ENCODE measurements at regions not wholly inside any gene's neighbourhood (a gene's known extent, or its start where the extent isn't known, plus 50 kb on each side); places are given as distances from the start of the nearest gene placed in this dataset.

- H3K27me3 ChIP-seq: peaks cover 5% of the 10 kb centered on the region
- TF ChIP-seq EZH2phosphoT487 (IDR thresholded peaks at IDR 0.05) (no peak), CTCF (IDR thresholded peaks at IDR 0.05) (no peak), EZH2 (IDR thresholded peaks at IDR 0.05) (no peak)
- H2AFZ ChIP-seq (replicated peaks): no peak overlapping the region
- DNase-seq (ENCODE audit: low spot score): peak; percentile 77
- H3K4me3 ChIP-seq: peak overlapping the region; percentile 12
- H3K27ac Mint-ChIP-seq: peak overlapping the region; percentile 3
- peaks cover 57% of the 10 kb centered on the region for H3K4me1 ChIP-seq
- H4K20me1 ChIP-seq (ENCODE audit: low read depth): peaks cover 75% of the 10 kb centered on the region
- no peaks in the 10 kb centered on the region for H3K36me3 Mint-ChIP-seq
- H3F3A ChIP-seq (ENCODE audit: low read depth): peaks cover 43% of the 10 kb centered on the region
- no peaks in the 10 kb centered on the region for H3K9me3 ChIP-seq (ENCODE audit: low read depth)
- peak overlapping the region; percentile 24 for H3K4me3 Mint-ChIP-seq
- no peaks in the 10 kb centered on the region for H3K9me3 Mint-ChIP-seq
- peaks cover 91% of the 10 kb centered on the region for H3K79me2 ChIP-seq (ENCODE audit: low read depth)
- H3K27ac ChIP-seq: peak overlapping the region; percentile 45
- H3K4me1 Mint-ChIP-seq: peaks cover 58% of the 10 kb centered on the region
- peak overlapping the region; percentile 99 for H3K4me2 ChIP-seq
- H3K9ac ChIP-seq: no peak overlapping the region
- H3K36me3 ChIP-seq: no peaks in the 10 kb centered on the region
- peaks cover 8% of the 10 kb centered on the region for H3K27me3 Mint-ChIP-seq (ENCODE audit: insufficient read depth, low read depth)
Measured at GRCh38 chr18:46338205-46338604, 234.0 kb downstream of the HAUS1 start.

GRCh38 chr18:46338766-46339165, 234.6 kb downstream of the HAUS1 start:
- H3K27ac Mint-ChIP-seq: peak overlapping the region; percentile 57
- peaks cover 56% of the 10 kb centered on the region for H3K4me1 ChIP-seq

GRCh38 chr18:46340716-46341115, 236.5 kb downstream of the HAUS1 start:
- H3F3A ChIP-seq (ENCODE audit: low read depth): peaks cover 30% of the 10 kb centered on the region
- no peaks in the 10 kb centered on the region for H3K36me3 ChIP-seq
- H3K4me2 ChIP-seq: no peak overlapping the region
- no peak overlapping the region for H3K9ac ChIP-seq
- no peak overlapping the region for H2AFZ ChIP-seq (replicated peaks)
- peaks cover 99% of the 10 kb centered on the region for H4K20me1 ChIP-seq (ENCODE audit: low read depth)
- no peaks in the 10 kb centered on the region for H3K27me3 ChIP-seq
- no peak overlapping the region for H3K27ac Mint-ChIP-seq
- no peak for DNase-seq (ENCODE audit: low spot score)
- no peak overlapping the region for H3K4me3 Mint-ChIP-seq
- no peak overlapping the region for H3K4me3 ChIP-seq
- H3K4me1 Mint-ChIP-seq: peaks cover 64% of the 10 kb centered on the region
- H3K79me2 ChIP-seq (ENCODE audit: low read depth): peaks cover 90% of the 10 kb centered on the region
- no peak for TF ChIP-seq EZH2 (IDR thresholded peaks at IDR 0.05)
- TF ChIP-seq EZH2phosphoT487 (IDR thresholded peaks at IDR 0.05): no peak
- no peak for TF ChIP-seq CTCF (IDR thresholded peaks at IDR 0.05)
- H3K4me1 ChIP-seq: peaks cover 60% of the 10 kb centered on the region
- H3K9me3 ChIP-seq (ENCODE audit: low read depth): no peaks in the 10 kb centered on the region
- peaks cover under 1% of the 10 kb centered on the region for H3K36me3 Mint-ChIP-seq
- H3K27ac ChIP-seq: no peak overlapping the region
- no peaks in the 10 kb centered on the region for H3K27me3 Mint-ChIP-seq (ENCODE audit: insufficient read depth, low read depth)
- no peaks in the 10 kb centered on the region for H3K9me3 Mint-ChIP-seq

More at GRCh38 chr18:46338766-46339165, 234.6 kb downstream of the HAUS1 start:
- Histone ChIP-seq H4K20me1 (ENCODE audit: low read depth) (peaks cover 81% of the 10 kb centered on the region), H3K27ac (peak overlapping the region; percentile 45), H3K79me2 (ENCODE audit: low read depth) (peaks cover 97% of the 10 kb centered on the region), H3K27me3 (no peaks in the 10 kb centered on the region), H3K4me2 (peak overlapping the region; percentile 99), H3K4me3 (peak overlapping the region; percentile 12), H3F3A (ENCODE audit: low read depth) (peaks cover 38% of the 10 kb centered on the region), H3K9me3 (ENCODE audit: low read depth) (no peaks in the 10 kb centered on the region), H3K9ac (no peak overlapping the region), H2AFZ (replicated peaks) (no peak overlapping the region), H3K36me3 (no peaks in the 10 kb centered on the region)
- H3K36me3 Mint-ChIP-seq: no peaks in the 10 kb centered on the region
- H3K4me1 Mint-ChIP-seq: peaks cover 61% of the 10 kb centered on the region
- peaks cover 7% of the 10 kb centered on the region for H3K27me3 Mint-ChIP-seq (ENCODE audit: insufficient read depth, low read depth)
- no peaks in the 10 kb centered on the region for H3K9me3 Mint-ChIP-seq
- TF ChIP-seq CTCF (IDR thresholded peaks at IDR 0.05): no peak
- TF ChIP-seq EZH2 (IDR thresholded peaks at IDR 0.05): no peak
- DNase-seq (ENCODE audit: low spot score): peak; percentile 65
- H3K4me3 Mint-ChIP-seq: peak overlapping the region; percentile 33
